NCI-H1436 (cell line): ENCODE measurements at regions not wholly inside any gene's neighbourhood (a gene's known extent, or its start where the extent isn't known, plus 50 kb on each side); places are given as distances from the start of the nearest gene placed in this dataset.
A peak's percentile ranks its signal among the peaks of the same experiment; 100 is the strongest.

Experiments
- DNase-seq: peaks from one replicate; lab custom pipeline; 2025; lab: John Stamatoyannopoulos, UW

- DNase-seq: no peak
Measured at GRCh38 chr5:159536646-159537045, 206.4 kb upstream of the IL12B start.

- no peak for DNase-seq
Measured at GRCh38 chr5:159539678-159540077, 209.4 kb upstream of the IL12B start.

- DNase-seq: no peak
Measured at GRCh38 chr5:159543326-159543725, 213.0 kb upstream of the IL12B start.

GRCh38 chr5:159545156-159545555 is 214.9 kb upstream of the IL12B start:
- no peak for DNase-seq

GRCh38 chr5:159547466-159548195 is 217.3 kb upstream of the IL12B start:
- no peak for DNase-seq

- DNase-seq: no peak
Measured at GRCh38 chr5:159548517-159548916, 218.2 kb upstream of the IL12B start.

- no peak for DNase-seq
Measured at GRCh38 chr5:159549046-159549445, 218.8 kb upstream of the IL12B start.

GRCh38 chr5:159550951-159551350 is 220.7 kb upstream of the IL12B start:
- no peak for DNase-seq

- no peak for DNase-seq
Measured at GRCh38 chr5:159552751-159553150, 222.5 kb upstream of the IL12B start.

GRCh38 chr5:159553792-159554191 is 223.5 kb upstream of the IL12B start:
- no peak for DNase-seq

- no peak for DNase-seq
Measured at GRCh38 chr5:159555084-159555483, 224.8 kb upstream of the IL12B start.

GRCh38 chr5:159559337-159559736 is 229.1 kb upstream of the IL12B start:
- no peak for DNase-seq

GRCh38 chr5:159560088-159560487 is 229.8 kb upstream of the IL12B start:
- no peak for DNase-seq

- DNase-seq: no peak
Measured at GRCh38 chr5:159564031-159564430, 233.7 kb upstream of the IL12B start.

- DNase-seq: no peak
Measured at GRCh38 chr5:159566832-159567231, 236.5 kb upstream of the IL12B start.

- DNase-seq: no peak
Measured at GRCh38 chr5:159567461-159567860, 237.2 kb upstream of the IL12B start.

- DNase-seq: no peak
Measured at GRCh38 chr5:159571501-159572244, 241.4 kb upstream of the IL12B start.

- no peak for DNase-seq
Measured at GRCh38 chr5:159576902-159577301, 246.6 kb upstream of the IL12B start.

GRCh38 chr5:159581502-159582249 is 251.4 kb upstream of the IL12B start:
- DNase-seq: peak; percentile 21

GRCh38 chr5:159582756-159583541 is 252.7 kb upstream of the IL12B start:
- DNase-seq: no peak

- no peak for DNase-seq
Measured at GRCh38 chr5:159586921-159587320, 256.6 kb upstream of the IL12B start.

- DNase-seq: no peak
Measured at GRCh38 chr5:159588941-159589340, 258.7 kb upstream of the IL12B start.
